ENCODE measurements at regions not wholly inside any gene's neighbourhood (a gene's known extent, or its start where the extent isn't known, plus 50 kb on each side); places are given as distances from the start of the nearest gene placed in this dataset.
"Not testable (repeated sequence)": the region's sequence is repeated elsewhere in the genome, so short reads cannot be mapped to it uniquely, and the experiment has no call there.

DNA sequence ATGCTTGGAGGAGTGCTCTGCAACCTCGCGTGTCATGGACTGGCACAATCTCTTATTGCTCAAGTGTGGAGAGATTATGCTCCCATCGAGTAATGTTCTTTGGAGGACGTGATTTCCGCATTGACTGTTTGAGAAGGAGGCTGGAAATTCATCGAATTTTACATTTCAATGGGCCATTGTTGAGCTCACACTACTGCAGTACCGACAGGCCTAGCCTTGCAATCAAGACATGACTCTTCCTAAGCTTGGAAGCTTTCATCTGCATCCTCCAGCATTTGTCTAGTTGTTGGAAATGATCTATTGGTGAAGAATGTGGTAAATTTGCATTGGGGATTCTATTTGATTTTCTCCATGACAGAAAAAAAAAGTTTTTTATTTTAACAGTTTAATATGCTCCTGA, 156.8 kb downstream of the FZD1 start:
- no peak for DNase-seq (ENCODE audit: low read depth, low spot score)
- Histone ChIP-seq H3K4me3 (ENCODE audit: low read length) (no peak overlapping the region), H3K4me1 (ENCODE audit: control insufficient read depth, insufficient read depth, low read length) (peaks cover 2% of the 10 kb centered on the region; the same call in 1 of the 2 replicates), H3K27me3 (ENCODE audit: control insufficient read depth, insufficient read depth, low read length) (no peaks in the 10 kb centered on the region), H3K9me3 (ENCODE audit: control insufficient read depth, insufficient read depth, low read length) (no peaks in the 10 kb centered on the region), H3K27ac (ENCODE audit: low read length) (no peak overlapping the region), H3K36me3 (ENCODE audit: control insufficient read depth, insufficient read depth, low read length) (no peaks in the 10 kb centered on the region)
- WGBS (ENCODE audit: insufficient coverage, insufficient read length), result no CpG with 5 or more reads among the region's 7 CpGs

GRCh38 chr7:91424371-91424770, 160.1 kb downstream of the FZD1 start:
- peaks cover 2% of the 10 kb centered on the region; the same call in 1 of the 2 replicates for H3K4me1 ChIP-seq (ENCODE audit: control insufficient read depth, insufficient read depth, low read length)
- DNase-seq (ENCODE audit: low read depth, low spot score), result no peak
- WGBS (ENCODE audit: insufficient coverage, insufficient read length), result no CpG with 5 or more reads among the region's 1 CpG
- no peak overlapping the region for H3K27ac ChIP-seq (ENCODE audit: low read length)
- H3K9me3 ChIP-seq (ENCODE audit: control insufficient read depth, insufficient read depth, low read length), result no peaks in the 10 kb centered on the region
- H3K4me3 ChIP-seq (ENCODE audit: low read length), result no peak overlapping the region
- no peaks in the 10 kb centered on the region for H3K36me3 ChIP-seq (ENCODE audit: control insufficient read depth, insufficient read depth, low read length)
- H3K27me3 ChIP-seq (ENCODE audit: control insufficient read depth, insufficient read depth, low read length), result no peaks in the 10 kb centered on the region

- no peak overlapping the region for H3K4me3 ChIP-seq (ENCODE audit: low read length)
- no peaks in the 10 kb centered on the region for H3K36me3 ChIP-seq (ENCODE audit: control insufficient read depth, insufficient read depth, low read length)
- WGBS (ENCODE audit: insufficient coverage, insufficient read length), result no CpG with 5 or more reads among the region's 6 CpGs
- DNase-seq (ENCODE audit: low read depth, low spot score), result no peak
- H3K27ac ChIP-seq (ENCODE audit: low read length), result no peak overlapping the region
- H3K4me1 ChIP-seq (ENCODE audit: control insufficient read depth, insufficient read depth, low read length), result peaks cover 2% of the 10 kb centered on the region; the same call in 1 of the 2 replicates
- H3K27me3 ChIP-seq (ENCODE audit: control insufficient read depth, insufficient read depth, low read length), result no peaks in the 10 kb centered on the region
- H3K9me3 ChIP-seq (ENCODE audit: control insufficient read depth, insufficient read depth, low read length), result no peaks in the 10 kb centered on the region
Measured at GRCh38 chr7:91425149-91425548, 160.9 kb downstream of the FZD1 start.

GRCh38 chr7:91427051-91427450, 162.8 kb downstream of the FZD1 start:
- no peaks in the 10 kb centered on the region for H3K9me3 ChIP-seq (ENCODE audit: control insufficient read depth, insufficient read depth, low read length)
- H3K4me3 ChIP-seq (ENCODE audit: low read length), result no peak overlapping the region
- H3K27me3 ChIP-seq (ENCODE audit: control insufficient read depth, insufficient read depth, low read length), result no peaks in the 10 kb centered on the region
- no peaks in the 10 kb centered on the region for H3K36me3 ChIP-seq (ENCODE audit: control insufficient read depth, insufficient read depth, low read length)
- H3K4me1 ChIP-seq (ENCODE audit: control insufficient read depth, insufficient read depth, low read length), result no peaks in the 10 kb centered on the region
- no peak overlapping the region for H3K27ac ChIP-seq (ENCODE audit: low read length)
- DNase-seq (ENCODE audit: low read depth, low spot score), result no peak

- H3K27ac ChIP-seq (ENCODE audit: low read length), result no peak overlapping the region
- no CpG with 5 or more reads among the region's 1 CpG for WGBS (ENCODE audit: insufficient coverage, insufficient read length)
- H3K9me3 ChIP-seq (ENCODE audit: control insufficient read depth, insufficient read depth, low read length), result no peaks in the 10 kb centered on the region
- H3K27me3 ChIP-seq (ENCODE audit: control insufficient read depth, insufficient read depth, low read length), result no peaks in the 10 kb centered on the region
- H3K4me1 ChIP-seq (ENCODE audit: control insufficient read depth, insufficient read depth, low read length), result no peaks in the 10 kb centered on the region
- no peak overlapping the region for H3K4me3 ChIP-seq (ENCODE audit: low read length)
- no peak for DNase-seq (ENCODE audit: low read depth, low spot score)
- H3K36me3 ChIP-seq (ENCODE audit: control insufficient read depth, insufficient read depth, low read length), result no peaks in the 10 kb centered on the region
Measured at GRCh38 chr7:91431601-91432000, 167.4 kb downstream of the FZD1 start.

DNA sequence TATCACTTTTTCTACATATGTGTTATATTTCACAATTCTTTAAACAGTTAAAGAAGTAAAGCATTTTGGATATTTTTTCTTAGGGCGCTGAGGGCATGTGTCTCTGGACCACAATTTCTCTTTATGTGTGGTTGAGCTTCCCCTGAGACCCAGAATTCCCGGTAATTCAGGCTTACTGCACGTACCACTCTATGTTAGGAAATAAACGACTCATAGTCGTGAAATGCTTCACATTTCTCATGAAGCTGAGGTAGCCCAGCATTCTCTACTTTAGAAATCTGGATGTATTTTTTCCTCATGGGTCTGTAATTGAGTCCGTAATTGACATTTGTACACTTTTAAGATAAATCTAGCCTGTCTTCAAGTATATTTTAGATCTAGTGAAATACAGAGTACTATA, 170.6 kb downstream of the FZD1 start:
- H3K4me1 ChIP-seq (ENCODE audit: control insufficient read depth, insufficient read depth, low read length), result no peaks in the 10 kb centered on the region; the same call in 1 of the 2 replicates
- H3K4me3 ChIP-seq (ENCODE audit: low read length), result no peak overlapping the region
- no peak overlapping the region for H3K27ac ChIP-seq (ENCODE audit: low read length)
- H3K36me3 ChIP-seq (ENCODE audit: control insufficient read depth, insufficient read depth, low read length), result no peaks in the 10 kb centered on the region
- no peaks in the 10 kb centered on the region for H3K9me3 ChIP-seq (ENCODE audit: control insufficient read depth, insufficient read depth, low read length)
- no CpG with 5 or more reads among the region's 6 CpGs for WGBS (ENCODE audit: insufficient coverage, insufficient read length)
- H3K27me3 ChIP-seq (ENCODE audit: control insufficient read depth, insufficient read depth, low read length), result no peaks in the 10 kb centered on the region
- DNase-seq (ENCODE audit: low read depth, low spot score), result no peak

GRCh38 chr7:91435381-91436059, 171.3 kb downstream of the FZD1 start:
- no peak overlapping the region for H3K27ac ChIP-seq (ENCODE audit: low read length)
- DNase-seq (ENCODE audit: low read depth, low spot score), result no peak
- H3K4me3 ChIP-seq (ENCODE audit: low read length), result no peak overlapping the region
- no peaks in the 10 kb centered on the region for H3K9me3 ChIP-seq (ENCODE audit: control insufficient read depth, insufficient read depth, low read length)
- WGBS (ENCODE audit: insufficient coverage, insufficient read length), result no CpG with 5 or more reads among the region's 2 CpGs
- H3K36me3 ChIP-seq (ENCODE audit: control insufficient read depth, insufficient read depth, low read length), result no peaks in the 10 kb centered on the region
- no peaks in the 10 kb centered on the region for H3K27me3 ChIP-seq (ENCODE audit: control insufficient read depth, insufficient read depth, low read length)
- H3K4me1 ChIP-seq (ENCODE audit: control insufficient read depth, insufficient read depth, low read length), result no peaks in the 10 kb centered on the region; the same call in 1 of the 2 replicates

DNA sequence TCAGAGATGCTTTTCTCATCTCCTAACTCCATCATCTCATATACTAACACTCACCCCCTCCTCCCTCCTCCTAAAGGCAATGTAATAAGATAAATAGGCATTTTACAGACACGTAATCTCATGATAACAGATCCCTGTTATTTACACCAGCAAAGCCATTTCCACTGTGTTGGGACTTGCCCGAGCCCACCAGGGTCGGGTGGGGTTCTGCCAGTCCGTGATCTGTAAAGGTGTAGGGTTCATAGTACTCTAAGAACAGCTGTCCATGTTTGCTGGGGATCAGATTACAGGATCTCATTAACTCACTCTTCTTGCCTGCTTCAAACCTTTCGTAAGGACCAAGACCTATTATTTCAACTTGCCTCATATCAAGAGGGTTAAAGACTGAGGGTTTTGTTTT, 172.4 kb downstream of the FZD1 start:
- no peak for DNase-seq (ENCODE audit: low read depth, low spot score)

DNA sequence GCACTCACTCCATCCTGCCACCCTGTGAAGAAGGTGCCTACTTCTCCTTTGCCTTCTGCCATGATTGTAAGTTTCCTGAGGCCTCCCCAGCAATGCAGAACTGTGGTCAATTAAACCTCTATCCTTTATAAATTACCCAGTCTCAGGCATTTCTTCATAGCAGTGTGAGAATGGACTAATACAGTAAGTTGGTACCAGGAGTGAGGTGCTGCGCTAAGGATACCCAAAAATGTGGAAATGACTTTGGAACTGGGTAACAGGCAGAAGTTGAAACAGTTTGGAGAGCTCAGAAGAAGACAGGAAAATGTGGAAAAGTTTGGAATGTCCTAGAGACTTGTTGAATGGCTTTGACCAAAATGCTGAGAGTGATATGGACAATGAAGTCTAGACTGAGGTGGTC, 176.0 kb downstream of the FZD1 start:
- H3K27me3 ChIP-seq (ENCODE audit: control insufficient read depth, insufficient read depth, low read length); H3K9me3 ChIP-seq (ENCODE audit: control insufficient read depth, insufficient read depth, low read length); H3K4me3 ChIP-seq (ENCODE audit: low read length); H3K27ac ChIP-seq (ENCODE audit: low read length); DNase-seq (ENCODE audit: low read depth, low spot score); H3K4me1 ChIP-seq (ENCODE audit: control insufficient read depth, insufficient read depth, low read length); H3K36me3 ChIP-seq (ENCODE audit: control insufficient read depth, insufficient read depth, low read length): not testable (repeated sequence)
- no CpG with 5 or more reads among the region's 1 CpG for WGBS (ENCODE audit: insufficient coverage, insufficient read length)

More for the DNA sequence above, 172.4 kb downstream of the FZD1 start:
- no peak overlapping the region for H3K27ac ChIP-seq (ENCODE audit: low read length)
- H3K36me3 ChIP-seq (ENCODE audit: control insufficient read depth, insufficient read depth, low read length), result no peaks in the 10 kb centered on the region
- H3K9me3 ChIP-seq (ENCODE audit: control insufficient read depth, insufficient read depth, low read length), result no peaks in the 10 kb centered on the region
- no peaks in the 10 kb centered on the region; the same call in 1 of the 2 replicates for H3K4me1 ChIP-seq (ENCODE audit: control insufficient read depth, insufficient read depth, low read length)
- no CpG with 5 or more reads among the region's 5 CpGs for WGBS (ENCODE audit: insufficient coverage, insufficient read length)
- H3K27me3 ChIP-seq (ENCODE audit: control insufficient read depth, insufficient read depth, low read length), result no peaks in the 10 kb centered on the region
- H3K4me3 ChIP-seq (ENCODE audit: low read length), result no peak overlapping the region

DNA sequence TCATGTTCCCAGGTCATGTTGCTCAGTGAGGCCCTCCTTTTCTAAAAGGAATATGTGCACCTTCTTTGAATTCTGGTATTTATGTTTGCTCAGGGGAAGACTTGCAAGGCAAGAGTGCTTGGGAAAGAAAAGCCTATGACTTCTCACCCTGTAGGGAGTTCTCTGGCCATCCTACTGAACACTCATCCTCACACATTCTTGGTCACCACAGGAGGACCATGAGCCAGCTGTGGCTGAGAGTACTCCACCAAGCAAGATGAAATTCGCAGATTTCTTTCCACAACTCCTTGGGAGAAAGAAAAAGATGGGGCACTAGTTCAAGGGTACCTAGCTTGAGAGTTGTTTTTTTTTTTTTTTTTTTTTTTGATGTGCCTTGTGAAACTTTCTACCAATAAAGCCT, 179.6 kb downstream of the FZD1 start:
- no peak overlapping the region for H3K27ac ChIP-seq (ENCODE audit: low read length)
- no peaks in the 10 kb centered on the region for H3K36me3 ChIP-seq (ENCODE audit: control insufficient read depth, insufficient read depth, low read length)
- no CpG with 5 or more reads among the region's 1 CpG for WGBS (ENCODE audit: insufficient coverage, insufficient read length)
- DNase-seq (ENCODE audit: low read depth, low spot score), result no peak
- H3K4me3 ChIP-seq (ENCODE audit: low read length), result no peak overlapping the region
- no peaks in the 10 kb centered on the region for H3K9me3 ChIP-seq (ENCODE audit: control insufficient read depth, insufficient read depth, low read length)
- H3K27me3 ChIP-seq (ENCODE audit: control insufficient read depth, insufficient read depth, low read length), result no peaks in the 10 kb centered on the region
- H3K4me1 ChIP-seq (ENCODE audit: control insufficient read depth, insufficient read depth, low read length), result no peaks in the 10 kb centered on the region

GRCh38 chr7:91446819-91447218, 182.6 kb downstream of the FZD1 start:
- DNase-seq (ENCODE audit: low read depth, low spot score), result no peak
- H3K36me3 ChIP-seq (ENCODE audit: control insufficient read depth, insufficient read depth, low read length), result no peaks in the 10 kb centered on the region
- no peaks in the 10 kb centered on the region for H3K9me3 ChIP-seq (ENCODE audit: control insufficient read depth, insufficient read depth, low read length)
- no peak overlapping the region for H3K27ac ChIP-seq (ENCODE audit: low read length)
- H3K4me3 ChIP-seq (ENCODE audit: low read length), result no peak overlapping the region
- H3K27me3 ChIP-seq (ENCODE audit: control insufficient read depth, insufficient read depth, low read length), result no peaks in the 10 kb centered on the region
- H3K4me1 ChIP-seq (ENCODE audit: control insufficient read depth, insufficient read depth, low read length), result no peaks in the 10 kb centered on the region
- no CpG with 5 or more reads among the region's 1 CpG for WGBS (ENCODE audit: insufficient coverage, insufficient read length)
